SK-N-SH (cell line): ENCODE measurements at regions not wholly inside any gene's neighbourhood (a gene's known extent, or its start where the extent isn't known, plus 50 kb on each side); places are given as distances from the start of the nearest gene placed in this dataset.
A peak's percentile ranks its signal among the peaks of the same experiment; 100 is the strongest.

ENCODE experiments used
- CTCF ChIA-PET: fragments of 300-600, 350-600 bp; formaldehyde crosslinking; extraction: SDS; loops from one replicate; lab custom pipeline; 2021; lab: Yijun Ruan, JAX
- POLR2A ChIA-PET: fragments of 350-600 bp; sonication (Branson Sonifier 250); formaldehyde crosslinking; extraction: SDS; loops from one replicate; lab custom pipeline; 2020; ENCODE audit warnings: antibody characterized with exemption, inconsistent platforms; lab: Yijun Ruan, JAX
- DNase-seq: peaks from one replicate; pipeline ENCODE4 v3.0.0; 2012
- H2AFZ ChIP-seq: fragments of 200-600 bp; sonication (generic); 2 replicates; pipeline ENCODE4 v1.8.1; 2016; ENCODE audit warnings: antibody characterized with exemption, mild to moderate bottlenecking, low read depth
- H3F3A ChIP-seq: fragments of 200-600 bp; sonication (generic); replicated peaks from 2 replicates; pipeline ENCODE3; 2016; ENCODE audit warnings: antibody characterized with exemption, mild to moderate bottlenecking; ENCODE audit not compliant: insufficient read depth
- H3K27ac ChIP-seq, 2 experiments: fragments of 200-500 bp in 1 of 2; fragments of 200-600 bp in 1 of 2; sonication (Bioruptor generic) in 1 of 2; sonication (generic), shearing (Covaris generic) in 1 of 2; 2 replicates each; pipeline versions ENCODE4 v1.5.1 to v1.6.1; 2014 to 2016; ENCODE audit warnings: low read depth in 2 of 2, inconsistent platforms in 1 of 2, low read length in 1 of 2, mild to moderate bottlenecking in 1 of 2, mixed read lengths in 1 of 2
- H3K27me3 ChIP-seq: fragments of 200-600 bp; sonication (generic), shearing (Covaris generic); 2 replicates; pipeline ENCODE4 v1.6.1; 2016; ENCODE audit warnings: mixed run types; ENCODE audit not compliant: insufficient read depth
- H3K36me3 ChIP-seq, 2 experiments: fragments of 200-500 bp in 1 of 2; fragments of 200-600 bp in 1 of 2; sonication (Bioruptor generic) in 1 of 2; sonication (generic) in 1 of 2; replicated peaks in 1 of 2; 2 replicates each; pipeline versions ENCODE3 to v1.5.1; 2014 to 2016; ENCODE audit warnings: low read length in 1 of 2, mild to moderate bottlenecking in 1 of 2; ENCODE audit not compliant: insufficient read depth in 2 of 2, control insufficient read depth in 1 of 2
- H3K4me1 ChIP-seq, 2 experiments: fragments of 200-500 bp in 1 of 2; fragments of 200-600 bp in 1 of 2; sonication (Bioruptor generic) in 1 of 2; sonication (generic), shearing (Covaris generic) in 1 of 2; 2 replicates each; pipeline versions ENCODE4 v1.5.1 to v1.6.1; 2014 to 2016; ENCODE audit warnings: low read depth in 1 of 2, low read length in 1 of 2, mixed run types in 1 of 2; ENCODE audit not compliant: insufficient read depth in 2 of 2, control insufficient read depth in 1 of 2
- H3K4me2 ChIP-seq: fragments of 200-600 bp; sonication (generic), shearing (Covaris generic); 2 replicates; pipeline ENCODE4 v1.6.1; 2017; ENCODE audit warnings: mixed run types
- H3K4me3 ChIP-seq, 2 experiments: fragments of 200-500 bp in 1 of 2; fragments of 200-600 bp in 1 of 2; sonication (Bioruptor generic) in 1 of 2; sonication (generic), shearing (Covaris generic) in 1 of 2; 2 replicates each; pipeline versions ENCODE4 v1.5.1 to v1.8.1; 2014 to 2016; ENCODE audit warnings: low read depth in 2 of 2, inconsistent platforms in 1 of 2, low read length in 1 of 2, mild to moderate bottlenecking in 1 of 2, mixed read lengths in 1 of 2, moderate library complexity in 1 of 2
- H3K79me2 ChIP-seq: fragments of 200-600 bp; sonication (generic); 2 replicates; pipeline ENCODE4 v1.8.1; 2017; ENCODE audit warnings: mild to moderate bottlenecking; ENCODE audit not compliant: insufficient read depth
- H3K9ac ChIP-seq: fragments of 200-600 bp; sonication (generic); 2 replicates; pipeline ENCODE4 v1.6.1; 2017; ENCODE audit warnings: mixed run types
- H3K9me2 ChIP-seq: fragments of 200-600 bp; sonication (generic); 2 replicates; pipeline ENCODE4 v1.6.1; 2017; ENCODE audit warnings: mixed run types
- H3K9me3 ChIP-seq: fragments of 200-600 bp; sonication (generic); 2 replicates; pipeline ENCODE4 v1.6.1; 2017; ENCODE audit warnings: mixed run types, mild to moderate bottlenecking, moderate library complexity
- H4K20me1 ChIP-seq: fragments of 200-600 bp; sonication (generic); 2 replicates; pipeline ENCODE4 v1.6.1; 2017; ENCODE audit warnings: mild to moderate bottlenecking, mixed run types; ENCODE audit not compliant: insufficient read depth
- CHD2 ChIP-seq: fragments of 150-350 bp; IDR thresholded peaks from 2 replicates; pipeline ENCODE4 v1.6.1; 2018; ENCODE audit warnings: low read length; ENCODE audit not compliant: partially characterized antibody
- ELF1 ChIP-seq: IDR thresholded peaks from 2 replicates; pipeline ENCODE4 v1.4.0; 2012
- EP300 ChIP-seq, 2 experiments: IDR thresholded peaks; 2 replicates each; pipeline versions ENCODE4 v1.4.0 to v1.6.1; 2012; ENCODE audit warnings: borderline replicate concordance in 1 of 2, low read depth in 1 of 2, low read length in 1 of 2
- FOXJ3 ChIP-seq: sonication (generic); formaldehyde crosslinking; IDR thresholded peaks from 2 replicates; pipeline ENCODE4 v1.5.1; 2020; ENCODE audit warnings: mild to moderate bottlenecking, missing genetic modification reagents
- JUND ChIP-seq: IDR thresholded peaks from 2 replicates; pipeline ENCODE4 v1.4.0; 2012
- MEF2A ChIP-seq: IDR thresholded peaks from 2 replicates; pipeline ENCODE4 v1.4.0; 2012; ENCODE audit warnings: low read depth, borderline replicate concordance
- POLR2AphosphoS5 ChIP-seq: IDR thresholded peaks from 2 replicates; pipeline ENCODE4 v1.6.1; 2012; ENCODE audit warnings: low read depth, low read length
- RAD21 ChIP-seq: IDR thresholded peaks from 2 replicates; pipeline ENCODE4 v1.6.1; 2012; ENCODE audit warnings: mild to moderate bottlenecking, low read length
- RXRA ChIP-seq: IDR thresholded peaks from 2 replicates; pipeline ENCODE4 v1.4.0; 2012; ENCODE audit warnings: low read depth, mild to moderate bottlenecking, borderline replicate concordance
- SMC3 ChIP-seq: IDR thresholded peaks from 2 replicates; pipeline ENCODE4 v1.6.1; 2012; ENCODE audit warnings: low read depth, low read length, improper control_type of control experiment
- YY1 ChIP-seq: IDR thresholded peaks from 2 replicates; pipeline ENCODE4 v1.4.0; 2012; ENCODE audit warnings: low read depth, mild to moderate bottlenecking
- WGBS: methylation state at CpG from one replicate; pipeline ENCODE4 v1.1.6; 2017; ENCODE audit warnings: low lambda C conversion rate; 5-methylcytosine and 5-hydroxymethylcytosine counted together
- TF ChIP-seq, protein P1 (sequence below): fragments of 150-350 bp; IDR thresholded peaks from 2 replicates; pipeline ENCODE4 v1.6.1; 2016; ENCODE audit warnings: mild to moderate bottlenecking, low read depth, low read length
- TF ChIP-seq, protein P2 (sequence below): IDR thresholded peaks from 2 replicates; pipeline ENCODE4 v1.4.0; 2012; ENCODE audit warnings: low read depth, borderline replicate concordance
- TF ChIP-seq, protein P3 (sequence below): IDR thresholded peaks from 2 replicates; pipeline ENCODE4 v1.4.0; 2012; ENCODE audit warnings: low read depth, borderline replicate concordance

DNA sequence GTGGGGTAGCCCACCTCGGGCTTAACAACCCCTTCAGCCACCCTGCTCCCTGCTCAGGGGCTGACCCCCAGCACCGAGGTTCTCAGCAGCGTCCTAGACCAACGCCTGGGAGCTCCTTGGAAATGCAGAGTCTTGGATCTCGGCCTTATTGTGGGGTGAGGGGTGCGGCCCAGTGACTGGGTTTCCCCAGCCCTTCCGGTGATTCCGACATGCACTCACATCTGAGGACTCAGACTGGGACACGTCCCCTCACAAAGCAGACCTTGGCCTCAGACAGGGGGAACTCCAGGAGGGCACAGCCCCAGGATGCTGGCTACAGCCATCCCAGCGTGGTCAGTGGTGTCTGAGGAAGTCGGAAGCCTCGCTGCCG, 117.7 kb downstream of the RFLNA start:
- Histone ChIP-seq H3K9ac (no peak overlapping the region), H3K27ac (peak overlapping the region; percentile 81 to 93; a peak in 3 of 4 replicates), H3K4me3 (no peak overlapping the region), H3K4me2 (no peak overlapping the region), H4K20me1 (no peaks in the 10 kb centered on the region; the same call in 1 of the 2 replicates), H3K27me3 (no peaks in the 10 kb centered on the region), H3K9me2 (no peaks in the 10 kb centered on the region), H3K4me1 (peaks cover 22 to 65% of the 10 kb centered on the region in 2 experiments; a peak in 3 of 4 replicates), H3F3A (peaks cover 13% of the 10 kb centered on the region), H3K9me3 (no peaks in the 10 kb centered on the region), H3K79me2 (peaks cover 66% of the 10 kb centered on the region), H3K36me3 (peaks cover 8 to 20% of the 10 kb centered on the region in 2 experiments), H2AFZ (no peak overlapping the region)
- TF ChIP-seq ELF1, result no peak
- TF ChIP-seq, protein P1, sequence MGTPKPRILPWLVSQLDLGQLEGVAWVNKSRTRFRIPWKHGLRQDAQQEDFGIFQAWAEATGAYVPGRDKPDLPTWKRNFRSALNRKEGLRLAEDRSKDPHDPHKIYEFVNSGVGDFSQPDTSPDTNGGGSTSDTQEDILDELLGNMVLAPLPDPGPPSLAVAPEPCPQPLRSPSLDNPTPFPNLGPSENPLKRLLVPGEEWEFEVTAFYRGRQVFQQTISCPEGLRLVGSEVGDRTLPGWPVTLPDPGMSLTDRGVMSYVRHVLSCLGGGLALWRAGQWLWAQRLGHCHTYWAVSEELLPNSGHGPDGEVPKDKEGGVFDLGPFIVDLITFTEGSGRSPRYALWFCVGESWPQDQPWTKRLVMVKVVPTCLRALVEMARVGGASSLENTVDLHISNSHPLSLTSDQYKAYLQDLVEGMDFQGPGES, result no peak
- TF ChIP-seq JUND, result no peak
- TF ChIP-seq RAD21, result no peak
- no peak for TF ChIP-seq RXRA
- TF ChIP-seq, protein P2, sequence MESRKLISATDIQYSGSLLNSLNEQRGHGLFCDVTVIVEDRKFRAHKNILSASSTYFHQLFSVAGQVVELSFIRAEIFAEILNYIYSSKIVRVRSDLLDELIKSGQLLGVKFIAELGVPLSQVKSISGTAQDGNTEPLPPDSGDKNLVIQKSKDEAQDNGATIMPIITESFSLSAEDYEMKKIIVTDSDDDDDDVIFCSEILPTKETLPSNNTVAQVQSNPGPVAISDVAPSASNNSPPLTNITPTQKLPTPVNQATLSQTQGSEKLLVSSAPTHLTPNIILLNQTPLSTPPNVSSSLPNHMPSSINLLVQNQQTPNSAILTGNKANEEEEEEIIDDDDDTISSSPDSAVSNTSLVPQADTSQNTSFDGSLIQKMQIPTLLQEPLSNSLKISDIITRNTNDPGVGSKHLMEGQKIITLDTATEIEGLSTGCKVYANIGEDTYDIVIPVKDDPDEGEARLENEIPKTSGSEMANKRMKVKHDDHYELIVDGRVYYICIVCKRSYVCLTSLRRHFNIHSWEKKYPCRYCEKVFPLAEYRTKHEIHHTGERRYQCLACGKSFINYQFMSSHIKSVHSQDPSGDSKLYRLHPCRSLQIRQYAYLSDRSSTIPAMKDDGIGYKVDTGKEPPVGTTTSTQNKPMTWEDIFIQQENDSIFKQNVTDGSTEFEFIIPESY, result no peak
- TF ChIP-seq YY1, result no peak
- no peak for TF ChIP-seq CHD2
- no peak for TF ChIP-seq FOXJ3 (CRISPR knock-in tag)
- no peak for TF ChIP-seq SMC3
- TF ChIP-seq POLR2AphosphoS5, result no peak
- no peak for TF ChIP-seq EP300 (IDR thresholded peaks at IDR 0.05; ENCODE audit: borderline replicate concordance in 1 of 2, low read depth in 1 of 2, low read length in 1 of 2)
- TF ChIP-seq, protein P3, sequence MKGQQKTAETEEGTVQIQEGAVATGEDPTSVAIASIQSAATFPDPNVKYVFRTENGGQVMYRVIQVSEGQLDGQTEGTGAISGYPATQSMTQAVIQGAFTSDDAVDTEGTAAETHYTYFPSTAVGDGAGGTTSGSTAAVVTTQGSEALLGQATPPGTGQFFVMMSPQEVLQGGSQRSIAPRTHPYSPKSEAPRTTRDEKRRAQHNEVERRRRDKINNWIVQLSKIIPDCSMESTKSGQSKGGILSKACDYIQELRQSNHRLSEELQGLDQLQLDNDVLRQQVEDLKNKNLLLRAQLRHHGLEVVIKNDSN, result no peak
- TF ChIP-seq MEF2A, result no peak
- WGBS, result 85% methylated on average over 10 of the region's 13 CpGs
- POLR2A ChIA-PET, result no interaction called here
- CTCF ChIA-PET, result interaction anchor here (1.3 kb wide), 1 partner anchor 19 kb away, joined by 3 read pairs; no protein-coding TSS in a partner anchor
- no peak for DNase-seq
